NCI-H2107 treated with DMSO at 0.1 percent for 48 hours (cell line): ENCODE measurements at regions not wholly inside any gene's neighbourhood (a gene's known extent, or its start where the extent isn't known, plus 50 kb on each side); places are given as distances from the start of the nearest gene placed in this dataset.
"Not testable (repeated sequence)": the region's sequence is repeated elsewhere in the genome, so short reads cannot be mapped to it uniquely, and the experiment has no call there.

Experiments
- DNase-seq: peaks from one replicate; lab custom pipeline; 2025; ENCODE audit not compliant: unreplicated experiment; lab: John Stamatoyannopoulos, UW

DNA sequence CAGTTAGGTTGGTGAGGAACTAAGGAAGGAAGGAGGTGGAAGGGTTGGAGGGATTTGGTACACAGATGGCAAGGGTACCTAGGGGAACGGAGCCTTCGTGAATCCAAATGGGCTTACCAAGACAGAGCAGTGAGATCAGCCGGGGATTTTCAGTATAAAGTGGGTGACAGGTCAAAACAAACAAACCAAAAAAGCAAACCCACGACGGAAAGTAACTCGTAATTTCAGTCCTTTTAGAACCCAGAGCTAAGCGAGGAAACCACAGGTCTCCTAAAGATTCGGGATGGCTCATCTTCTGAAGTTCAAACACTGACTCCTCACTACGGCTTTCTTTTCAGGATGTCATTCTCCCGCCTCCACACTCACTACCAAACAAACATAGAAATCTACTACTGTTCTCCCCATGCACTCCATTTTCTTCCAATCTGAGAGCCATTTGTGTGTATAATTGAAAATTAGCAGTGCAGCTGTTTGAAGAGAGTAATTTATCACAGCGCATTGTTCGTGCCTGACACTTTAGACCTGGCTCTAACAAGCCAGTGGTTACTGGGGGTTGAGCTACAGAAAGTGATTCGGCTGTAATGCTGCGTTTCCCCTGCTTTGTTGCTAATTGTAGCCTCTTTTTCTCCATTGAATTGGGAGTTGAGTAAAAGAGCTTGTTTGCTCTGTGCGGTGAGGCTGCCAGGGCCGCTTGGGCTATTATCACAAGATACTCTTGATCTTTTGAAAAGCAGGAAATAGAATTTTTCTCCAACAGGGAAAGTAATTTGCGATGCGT lies 64.7 kb upstream of the CCDC39 start:
- peak; percentile 100 for DNase-seq

DNA sequence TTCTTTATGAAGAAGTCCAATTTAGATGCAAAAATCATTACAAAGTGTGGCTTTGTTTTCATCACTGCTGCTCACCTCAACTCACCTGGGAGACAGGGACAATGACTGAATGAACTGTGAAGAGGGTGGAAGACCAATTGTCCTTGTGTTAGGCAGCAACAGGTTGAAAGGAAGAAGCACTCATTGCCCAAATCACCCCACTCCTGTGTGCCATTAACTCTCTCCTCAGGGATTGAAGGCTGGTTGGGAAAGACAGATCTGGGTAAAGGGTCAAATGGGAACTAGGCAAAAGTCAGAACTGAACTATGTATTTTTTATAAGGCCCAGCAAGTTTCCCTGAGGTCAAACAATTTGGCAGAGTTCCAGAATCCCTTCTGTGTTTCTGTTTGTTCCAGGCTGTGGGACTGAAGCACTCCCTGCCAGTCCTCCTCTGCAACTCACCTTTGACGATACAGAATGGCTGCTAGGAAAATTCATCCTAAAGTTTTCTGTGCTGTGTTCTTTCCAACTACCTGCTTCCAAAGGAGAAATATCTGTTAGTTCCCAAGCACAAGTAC lies 68.6 kb upstream of the CCDC39 start:
- peak; percentile 98 for DNase-seq

DNA sequence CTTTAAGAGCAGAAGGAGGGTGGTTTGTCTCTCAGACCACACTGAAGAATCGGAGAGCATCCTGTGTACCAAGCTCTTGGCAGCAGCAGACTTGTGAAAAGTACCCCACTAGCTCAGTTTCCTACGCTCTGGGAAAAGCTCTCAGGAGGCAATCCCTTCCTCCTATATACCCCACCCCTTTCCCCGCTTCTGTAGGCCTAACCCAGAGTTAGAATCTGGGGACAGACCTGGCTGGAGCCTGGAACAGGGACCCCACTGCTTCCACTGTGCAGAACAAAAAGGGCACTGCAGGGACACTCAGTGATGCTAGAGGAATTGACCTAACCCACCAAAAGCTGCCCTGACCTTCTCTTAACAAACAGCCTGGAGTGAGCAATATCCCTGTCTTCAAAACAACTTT lies 70.0 kb upstream of the CCDC39 start:
- no peak for DNase-seq

DNA sequence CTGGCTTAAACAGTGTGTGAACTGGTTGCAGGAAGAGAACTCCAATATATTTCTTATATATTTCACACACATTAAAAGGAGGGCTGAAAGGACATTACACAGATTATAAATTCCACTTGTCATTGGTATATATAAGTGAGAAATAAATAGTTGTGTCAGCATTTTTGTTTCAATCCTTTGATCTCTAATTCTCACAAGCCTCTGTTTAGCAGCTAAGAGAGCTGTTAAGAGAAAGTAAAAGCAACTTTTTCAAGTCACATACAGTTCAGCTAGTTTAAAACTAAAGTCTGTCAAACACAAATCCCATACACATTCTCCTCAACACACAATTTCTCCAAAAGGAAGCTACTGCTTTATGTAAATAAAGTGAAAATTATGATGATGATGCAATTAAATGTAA lies 70.5 kb upstream of the CCDC39 start:
- DNase-seq: peak; percentile 46

DNA sequence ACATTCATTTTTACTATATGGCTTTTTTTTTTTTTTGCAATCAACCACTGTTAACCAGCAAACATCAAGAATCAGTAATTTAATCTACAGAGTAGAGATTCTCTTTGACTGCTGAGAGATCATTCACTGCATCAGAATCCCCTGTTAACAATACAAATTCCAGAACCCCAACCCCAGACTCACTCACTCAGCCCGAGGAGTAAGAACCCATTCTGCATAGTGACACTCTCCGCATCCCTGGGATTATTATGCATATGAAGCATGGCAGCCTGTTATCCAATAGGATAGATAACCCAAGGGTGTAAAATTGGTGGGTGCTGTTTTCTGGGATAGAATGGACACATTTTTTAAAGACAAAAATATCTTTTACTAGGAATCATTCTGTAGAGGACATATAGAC lies 76.3 kb upstream of the CCDC39 start:
- no peak for DNase-seq

DNA sequence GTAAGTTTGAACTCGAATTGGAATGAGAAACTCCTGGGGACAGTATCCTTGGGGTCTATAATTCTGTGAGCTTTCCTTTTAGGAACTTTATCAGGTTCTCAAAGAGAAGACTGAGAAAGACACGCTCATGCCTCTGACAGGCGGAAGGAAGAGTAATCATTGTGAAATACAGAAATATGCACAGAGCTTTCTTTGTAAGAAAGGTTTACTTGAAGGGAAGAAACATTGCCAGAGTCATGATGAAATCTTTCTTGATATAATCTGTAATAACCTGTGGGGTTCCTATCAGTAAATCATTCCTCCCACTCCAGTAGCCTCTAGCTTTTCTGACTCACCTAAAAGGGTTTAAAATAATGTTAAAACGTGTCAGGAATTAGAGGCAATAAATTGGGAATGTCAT lies 83.6 kb upstream of the CCDC39 start:
- no peak for DNase-seq

DNA sequence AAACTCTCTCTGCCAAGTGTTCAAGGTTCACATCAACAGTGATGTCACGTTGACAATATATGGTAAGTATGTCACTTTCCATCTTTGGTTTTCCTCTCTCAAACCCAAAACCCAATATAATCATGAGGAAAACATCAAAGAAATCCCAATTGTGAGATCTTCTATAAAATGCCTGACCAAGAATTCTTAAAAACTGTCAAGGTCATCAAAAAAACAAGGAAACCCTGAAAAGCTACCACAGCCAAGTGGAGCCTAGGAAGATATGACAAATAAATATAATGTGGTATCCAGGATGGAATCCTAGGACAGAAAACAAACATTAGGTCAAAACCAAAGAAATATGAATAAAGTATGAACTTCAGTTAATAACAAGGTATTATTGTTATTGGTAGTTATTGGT lies 85.2 kb upstream of the CCDC39 start:
- DNase-seq: no peak

DNA sequence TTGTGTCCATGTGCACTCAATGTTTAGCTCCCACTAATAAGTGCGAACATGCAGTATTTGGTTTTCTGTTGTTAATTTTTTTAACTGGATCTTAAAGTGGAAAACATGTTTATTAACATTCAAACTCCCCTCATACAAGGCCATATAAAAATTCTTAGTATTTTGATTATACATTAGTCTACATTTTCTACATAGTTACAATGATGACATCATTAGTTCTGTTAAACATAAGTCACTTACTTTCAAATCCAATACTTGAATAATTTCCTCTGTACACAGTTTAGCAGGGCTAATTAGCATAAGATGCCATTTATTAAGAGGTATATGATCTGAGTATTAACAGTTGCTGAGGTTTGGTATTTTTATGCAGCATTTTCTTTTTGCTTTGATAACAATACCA lies 91.3 kb upstream of the CCDC39 start:
- DNase-seq: no peak

DNA sequence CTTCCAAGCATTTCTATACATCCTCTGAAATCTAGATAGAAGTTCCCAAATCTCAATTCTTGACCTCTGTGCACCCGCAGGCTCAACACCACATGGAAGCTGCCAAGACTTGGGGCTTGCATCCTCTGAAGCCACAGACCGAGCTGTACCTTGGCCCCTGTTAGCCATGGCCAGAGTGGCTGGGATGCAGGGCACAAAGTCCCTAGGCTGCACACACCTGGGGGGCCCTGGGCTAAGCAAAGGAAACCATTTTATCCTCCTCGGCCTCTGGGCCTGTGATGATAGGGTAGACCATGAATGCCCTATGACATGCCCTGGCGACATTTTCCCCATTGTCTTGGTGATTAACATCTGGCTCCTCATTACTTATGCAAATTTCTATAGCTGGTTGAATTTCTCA lies 97.1 kb upstream of the CCDC39 start:
- DNase-seq: no peak

DNA sequence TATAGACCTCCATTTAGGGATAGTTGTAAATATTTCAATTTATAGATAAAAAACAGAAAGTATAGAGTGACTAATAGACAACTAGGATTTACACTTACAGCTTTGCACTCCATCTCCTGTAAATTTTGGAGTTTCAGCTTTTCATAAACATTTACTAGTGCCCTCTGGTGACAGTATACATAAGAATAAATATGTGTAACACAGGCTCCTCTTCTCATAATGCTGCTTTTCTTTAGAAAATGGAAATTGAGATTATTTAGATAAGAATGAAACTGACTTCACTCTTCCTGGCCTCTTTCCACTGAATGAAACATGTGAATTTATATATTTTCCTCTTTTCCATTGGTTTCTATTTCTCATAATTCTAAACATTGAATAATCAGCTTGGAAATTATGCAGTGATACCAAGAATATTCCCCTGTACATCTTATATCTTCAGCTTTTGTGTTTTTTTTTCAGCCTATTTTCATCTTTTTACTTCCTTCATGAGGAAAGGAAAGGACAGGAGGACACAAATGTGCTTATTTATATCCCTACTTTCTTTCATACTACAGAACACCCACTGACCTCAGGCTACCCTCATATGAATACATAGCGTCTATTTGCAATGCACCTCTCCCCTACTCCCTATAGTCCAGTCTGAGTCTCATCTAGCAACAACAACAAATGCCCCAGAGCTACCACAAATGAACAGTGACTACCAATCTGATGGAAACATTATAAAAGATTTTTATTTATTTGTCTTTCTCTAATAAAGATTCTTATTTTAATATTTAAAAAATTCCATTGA lies 103.1 kb upstream of the CCDC39 start:
- DNase-seq: no peak

DNA sequence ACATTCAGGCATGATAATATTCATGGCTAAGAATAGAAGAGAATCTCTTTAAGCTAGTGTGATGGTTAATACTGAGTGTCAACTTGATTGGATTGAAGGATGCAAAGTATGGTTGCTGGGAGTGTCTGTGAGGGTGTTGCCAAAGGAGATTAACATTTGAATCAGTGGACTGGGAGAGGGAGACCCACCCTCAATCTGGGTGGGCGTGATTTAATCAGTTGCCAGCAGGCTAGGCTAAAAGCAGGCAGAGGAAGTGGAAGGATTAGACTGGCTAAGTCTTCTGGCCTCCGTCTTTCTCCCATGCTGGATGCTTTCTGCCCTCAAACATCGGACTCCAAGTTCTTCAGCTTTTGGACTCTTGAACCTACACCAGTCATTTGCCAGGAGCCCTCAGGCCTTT lies 106.9 kb upstream of the CCDC39 start:
- DNase-seq: not testable (repeated sequence)

DNA sequence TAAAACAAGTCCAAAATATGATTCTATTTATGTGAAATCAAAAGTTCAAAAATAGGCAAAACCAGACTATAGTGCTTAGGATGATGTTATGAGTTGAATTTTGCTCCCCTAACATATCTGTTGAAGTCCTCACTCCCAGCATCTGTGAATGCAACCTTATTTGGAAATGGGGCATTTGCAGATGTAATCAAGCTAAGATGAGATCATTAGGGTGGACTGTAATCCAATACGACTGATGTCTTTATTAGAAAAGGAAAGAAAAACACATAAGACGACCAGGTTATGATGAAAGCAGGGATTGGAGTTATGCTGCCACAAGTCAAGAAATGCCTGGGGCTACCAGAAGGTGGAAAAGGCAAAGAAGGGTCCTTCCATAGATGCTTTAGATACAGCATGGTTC lies 110.5 kb upstream of the CCDC39 start:
- no peak for DNase-seq

DNA sequence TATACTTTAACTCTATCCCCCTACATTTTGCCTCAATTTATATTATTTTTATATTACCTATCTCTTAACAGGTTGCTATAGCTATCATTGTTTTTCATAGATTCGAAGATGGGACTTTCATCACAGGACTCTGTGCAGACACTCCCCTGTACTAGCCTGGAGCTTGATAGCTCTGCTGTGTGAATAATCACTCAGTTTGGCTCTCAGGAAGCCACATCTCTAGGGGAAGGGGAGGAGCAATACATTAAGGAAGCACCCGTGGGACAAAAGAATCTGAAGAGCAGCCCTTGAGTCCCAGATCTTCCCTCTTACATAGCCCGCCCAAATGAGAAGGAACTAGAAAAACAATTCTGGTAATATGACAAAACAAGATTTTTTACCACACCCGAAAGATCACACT lies 114.3 kb upstream of the FXR1 start:
- no peak for DNase-seq

DNA sequence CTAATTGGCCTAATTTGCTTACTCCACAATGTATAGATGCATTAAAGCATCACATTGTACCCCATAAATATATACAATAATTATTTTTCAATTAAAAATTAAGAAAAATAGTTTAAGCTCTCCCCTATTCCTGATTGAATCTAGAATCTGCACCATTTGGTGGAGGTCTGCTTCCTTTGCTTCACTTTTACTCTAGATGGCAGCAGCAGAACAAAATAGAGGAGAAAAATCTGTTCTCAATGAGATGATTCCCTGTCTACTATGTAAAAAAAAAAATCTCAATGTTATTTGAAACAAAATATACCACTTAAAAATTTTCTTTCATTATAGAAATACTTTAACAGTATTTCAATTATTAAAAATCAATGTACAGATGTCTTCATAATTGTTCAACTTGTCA lies 109.6 kb upstream of the FXR1 start:
- peak; percentile 93 for DNase-seq

DNA sequence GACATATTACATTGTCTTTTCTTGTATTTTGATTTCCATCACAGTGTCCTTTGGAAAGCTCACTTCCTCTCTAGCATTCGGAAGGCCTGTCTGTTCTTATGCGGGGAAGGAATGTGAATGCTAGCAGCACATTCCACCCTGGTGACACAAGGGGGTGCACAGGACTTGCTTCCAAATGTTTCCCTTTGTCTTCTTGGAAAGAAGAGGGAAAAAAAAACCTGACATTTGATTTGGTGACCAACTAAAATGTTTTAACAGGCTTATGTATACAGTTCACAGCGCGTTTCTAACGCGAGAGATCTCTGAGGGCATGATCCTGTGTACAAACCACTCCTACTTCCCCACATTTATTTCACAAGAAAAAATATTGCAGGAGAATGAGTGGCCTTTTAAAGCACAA lies 107.6 kb upstream of the FXR1 start:
- DNase-seq: peak; percentile 93

DNA sequence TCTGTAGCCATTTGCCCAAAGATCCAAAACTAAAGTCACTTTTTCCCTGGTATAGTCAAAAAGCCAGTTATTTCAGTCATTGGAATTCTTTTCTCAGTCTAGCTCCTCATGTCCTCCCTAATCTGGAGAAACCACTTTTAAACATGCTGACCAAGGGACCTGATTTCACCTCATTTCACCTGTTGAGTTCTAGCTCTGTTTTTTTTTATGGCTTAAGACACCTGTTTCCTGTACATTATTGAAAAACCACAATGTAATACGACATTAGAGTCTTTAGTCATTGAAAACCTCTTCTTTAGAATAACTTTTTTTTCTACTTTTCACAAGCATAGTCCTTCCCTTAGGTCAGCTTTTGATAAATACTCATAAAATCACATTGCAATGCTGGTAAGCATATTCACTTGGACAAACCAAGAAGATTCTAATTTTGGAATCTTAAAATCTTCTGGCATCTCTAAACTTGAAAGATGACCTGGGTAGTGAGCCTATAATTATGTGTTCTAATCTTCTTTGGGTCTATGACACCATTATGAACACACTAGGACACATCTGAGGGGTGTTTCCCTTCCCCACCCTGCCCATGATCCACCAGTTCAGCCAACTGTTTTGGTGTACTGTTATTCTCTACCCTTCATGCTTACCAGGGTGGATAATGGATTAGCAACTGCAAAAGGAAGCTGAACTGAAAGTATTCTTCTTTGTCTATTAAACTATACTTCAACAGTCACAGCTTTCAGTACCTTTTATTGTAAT lies 103.5 kb upstream of the FXR1 start:
- peak; percentile 97 for DNase-seq

DNA sequence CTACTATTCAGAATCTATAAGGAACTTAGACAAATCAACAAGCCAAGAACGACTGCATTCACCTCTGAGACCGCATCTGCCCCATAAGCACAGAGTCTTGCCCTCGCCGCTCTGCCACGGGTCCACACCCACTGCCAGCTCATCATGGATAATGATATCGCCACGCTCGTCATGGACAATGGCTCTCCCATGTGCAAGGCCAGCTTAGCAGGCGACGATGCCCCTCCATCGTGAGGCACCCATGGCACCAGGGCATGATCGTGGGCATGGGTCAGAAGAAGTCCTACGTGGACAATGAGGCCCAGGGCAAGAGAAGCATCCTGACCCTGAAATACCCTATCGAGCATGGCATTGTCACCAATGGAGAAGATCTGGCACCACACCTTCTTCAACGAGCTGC lies 92.1 kb upstream of the FXR1 start:
- DNase-seq: no peak

DNA sequence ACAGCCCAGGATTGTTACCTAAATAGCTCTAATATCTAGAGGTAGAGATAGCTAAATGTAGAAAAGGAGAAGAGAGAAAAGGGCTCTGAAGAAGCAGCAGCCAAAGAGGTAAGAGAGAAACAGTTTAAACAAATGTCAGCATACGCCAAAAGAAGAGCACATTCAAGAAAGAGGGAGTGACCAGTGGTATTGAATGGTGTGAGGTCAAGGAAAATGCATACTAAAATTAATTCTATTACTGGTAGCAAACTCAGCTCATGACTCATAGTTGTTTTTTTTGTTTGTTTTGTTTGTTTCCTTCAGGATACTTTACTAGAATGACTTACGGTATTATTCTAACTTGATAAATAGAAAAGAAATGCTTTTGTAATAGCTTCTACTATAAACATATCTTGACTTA lies 86.5 kb upstream of the FXR1 start:
- DNase-seq: no peak

DNA sequence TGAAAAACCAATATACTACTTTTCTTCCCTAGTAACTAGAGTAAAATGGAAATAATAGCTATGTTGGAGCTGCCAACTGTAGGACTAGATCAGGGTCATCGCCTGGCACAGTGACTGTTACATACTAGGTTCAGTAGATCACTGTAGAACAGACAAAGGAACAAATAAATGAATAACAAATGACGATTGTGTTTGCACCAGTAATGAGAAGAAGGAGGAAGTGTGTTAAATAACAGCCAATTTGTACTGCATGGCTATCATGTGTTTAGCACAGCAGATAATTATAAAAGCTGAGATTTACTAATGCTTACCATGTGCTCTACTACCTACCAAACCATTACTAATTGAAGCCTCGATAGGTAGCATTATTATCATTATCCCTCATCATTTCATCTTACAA lies 85.3 kb upstream of the FXR1 start:
- no peak for DNase-seq

DNA sequence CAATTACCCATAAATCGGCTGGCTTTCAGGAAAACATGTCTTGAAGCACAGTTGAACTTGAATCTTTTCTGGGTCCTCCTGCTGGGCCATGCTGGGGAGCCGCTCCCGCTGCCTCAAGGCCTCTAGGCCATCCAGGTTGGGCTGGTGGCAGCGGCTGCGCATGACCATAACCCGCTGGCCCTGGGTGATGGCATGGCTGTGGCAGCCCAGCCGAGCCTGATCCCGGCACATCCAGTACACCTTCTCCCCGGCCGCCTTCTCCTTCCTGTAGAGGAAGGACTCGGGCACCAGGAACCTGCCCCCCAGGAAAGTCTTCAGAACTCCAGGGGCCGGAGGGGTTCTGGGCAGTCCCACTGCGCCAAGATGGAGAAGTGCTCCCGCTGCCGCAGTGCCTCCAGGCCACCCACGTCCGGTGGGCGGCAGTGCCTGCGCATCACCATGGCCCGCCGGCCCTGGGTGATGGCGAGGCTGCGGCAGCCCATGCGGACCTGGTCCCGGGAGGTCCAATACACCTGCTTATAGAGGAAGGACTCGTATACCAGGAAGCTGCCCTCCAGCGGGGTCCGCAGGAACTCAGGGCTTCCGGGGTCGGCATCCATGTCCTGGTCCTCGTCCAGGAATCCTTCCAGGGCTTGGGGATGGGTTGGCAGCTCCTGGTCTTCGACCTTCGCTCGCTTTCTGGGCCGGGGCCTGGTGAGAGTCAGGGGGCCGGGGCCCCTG lies 84.3 kb upstream of the FXR1 start:
- DNase-seq: no peak
